Endodermal cell (in vitro differentiated cells): ENCODE measurements at regions not wholly inside any gene's neighbourhood (a gene's known extent, or its start where the extent isn't known, plus 50 kb on each side); places are given as distances from the start of the nearest gene placed in this dataset.

Source experiments
- DNase-seq: peaks from one replicate; pipeline ENCODE4 v3.0.0-alpha.2; 2017
- H3K27ac ChIP-seq: 2 replicates; pipeline ENCODE4 v1.5.1; 2013; ENCODE audit warnings: mild to moderate bottlenecking, low read depth, low read length, moderate library complexity
- H3K27me3 ChIP-seq: 2 replicates; pipeline ENCODE4 v1.6.1; 2013; ENCODE audit warnings: mild to moderate bottlenecking, low read length, moderate library complexity; ENCODE audit not compliant: insufficient read depth, control insufficient read depth, poor library complexity, severe bottlenecking
- H3K36me3 ChIP-seq: 2 replicates; pipeline ENCODE4 v1.7.0; 2013; ENCODE audit warnings: mild to moderate bottlenecking, low read length, moderate library complexity; ENCODE audit not compliant: control insufficient read depth, insufficient read depth
- H3K4me1 ChIP-seq: one replicate; pipeline ENCODE4 v1.7.0; 2013; ENCODE audit warnings: low read length; ENCODE audit not compliant: control insufficient read depth, insufficient read depth
- H3K4me3 ChIP-seq: 2 replicates; pipeline ENCODE4 v1.5.1; 2013; ENCODE audit warnings: mild to moderate bottlenecking, low read length, moderate library complexity
- H3K9ac ChIP-seq: 2 replicates; pipeline ENCODE4 v1.6.1; 2013; ENCODE audit warnings: mild to moderate bottlenecking, low read length, moderate library complexity; ENCODE audit not compliant: poor library complexity, severe bottlenecking; ENCODE audit errors: extremely low read depth
- H3K9me3 ChIP-seq: 2 replicates; pipeline ENCODE4 v1.6.1; 2013; ENCODE audit warnings: mild to moderate bottlenecking, low read length, moderate library complexity; ENCODE audit not compliant: control insufficient read depth
- H3K27ac Mint-ChIP-seq: 2 replicates; pipeline ENCODE4 v1.8.0; 2020; ENCODE audit warnings: mixed read lengths
- H3K27me3 Mint-ChIP-seq: 2 replicates; pipeline ENCODE4 v1.8.0; 2021; ENCODE audit warnings: mild to moderate bottlenecking, mixed read lengths; ENCODE audit not compliant: insufficient read depth
- H3K36me3 Mint-ChIP-seq: 2 replicates; pipeline ENCODE4 v1.8.0; 2020; ENCODE audit warnings: low read depth, mixed read lengths
- H3K4me1 Mint-ChIP-seq: 2 replicates; pipeline ENCODE4 v1.8.0; 2020; ENCODE audit warnings: mixed read lengths
- H3K4me3 Mint-ChIP-seq: 2 replicates; pipeline ENCODE4 v1.8.0; 2020; ENCODE audit warnings: mild to moderate bottlenecking, moderate library complexity, mixed read lengths
- H3K9me3 Mint-ChIP-seq: 2 replicates; pipeline ENCODE4 v1.8.0; 2020; ENCODE audit warnings: mild to moderate bottlenecking, mixed read lengths
- CTCF ChIP-seq: fragments of 200-600 bp; sonication (generic); conservative IDR thresholded peaks from 2 replicates; pipeline ENCODE4 v1.5.0; 2021; ENCODE audit warnings: antibody characterized with exemption, mild to moderate bottlenecking
- WGBS, 2 experiments: methylation state at CpG; one replicate each; pipeline versions ENCODE4 v1.1.5 to v1.1.7; 2013; ENCODE audit warnings: missing lambda C conversion rate in 2 of 2, mixed read lengths in 1 of 2; ENCODE audit not compliant: insufficient coverage in 1 of 2, insufficient read length in 1 of 2; 5-methylcytosine and 5-hydroxymethylcytosine counted together

GRCh38 chr3:2023959-2024358 is 74.7 kb upstream of the CNTN4 start:
- Histone ChIP-seq H3K36me3 (no peaks in the 10 kb centered on the region), H3K27me3 (no peaks in the 10 kb centered on the region), H3K9ac (no peak overlapping the region), H3K9me3 (peaks cover 9% of the 10 kb centered on the region), H3K4me3 (no peak overlapping the region), H3K27ac (peak overlapping the region; percentile 57), H3K4me1 (peaks cover 2% of the 10 kb centered on the region)
- WGBS, 2 experiments: 85% methylated on average over 3 of the region's 3 CpGs; no CpG with 5 or more reads in 1 of the 2 experiments
- Mint-ChIP-seq H3K27ac (no peak overlapping the region), H3K27me3 (no peaks in the 10 kb centered on the region), H3K4me3 (no peak overlapping the region), H3K4me1 (no peaks in the 10 kb centered on the region), H3K36me3 (no peaks in the 10 kb centered on the region), H3K9me3 (no peaks in the 10 kb centered on the region)
- no peak for DNase-seq
- TF ChIP-seq CTCF: no peak

DNA sequence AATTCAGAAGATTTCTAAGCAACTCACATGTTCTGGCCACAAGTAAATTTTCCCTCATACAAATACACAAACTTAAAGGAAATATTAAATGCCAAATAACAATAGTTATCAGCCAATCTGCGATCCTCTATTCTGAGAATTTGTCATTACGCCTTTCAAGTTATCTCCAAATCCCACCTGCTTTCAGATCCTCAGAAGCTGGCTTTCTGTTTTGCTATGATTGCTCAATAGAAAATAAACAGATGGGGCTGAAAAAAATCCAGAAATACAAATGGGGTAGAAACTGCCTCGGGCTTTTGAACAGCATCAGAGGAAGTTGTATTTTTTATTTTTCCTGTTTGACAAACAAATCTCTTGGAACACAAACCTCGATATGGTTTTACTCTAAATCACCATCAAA is 74.0 kb upstream of the CNTN4 start:
- no peaks in the 10 kb centered on the region for H3K4me1 Mint-ChIP-seq
- Histone ChIP-seq H3K4me1 (peaks cover 2% of the 10 kb centered on the region), H3K27me3 (no peaks in the 10 kb centered on the region), H3K9ac (no peak overlapping the region), H3K27ac (no peak overlapping the region), H3K9me3 (peaks cover 9% of the 10 kb centered on the region), H3K4me3 (no peak overlapping the region), H3K36me3 (no peaks in the 10 kb centered on the region)
- no peaks in the 10 kb centered on the region for H3K27me3 Mint-ChIP-seq
- no peak overlapping the region for H3K27ac Mint-ChIP-seq
- DNase-seq: no peak
- TF ChIP-seq CTCF: no peak
- H3K36me3 Mint-ChIP-seq: no peaks in the 10 kb centered on the region
- no peaks in the 10 kb centered on the region for H3K9me3 Mint-ChIP-seq
- WGBS, 2 experiments: 81 to 94% methylated on average over 2 to 3 of the region's 4 CpGs
- no peak overlapping the region for H3K4me3 Mint-ChIP-seq

- H3K27me3 Mint-ChIP-seq: peaks cover 3% of the 10 kb centered on the region
- no peak for TF ChIP-seq CTCF
Observed at GRCh38 chr3:2029559-2029958, 69.1 kb upstream of the CNTN4 start.

More at GRCh38 chr3:2029559-2029958, 69.1 kb upstream of the CNTN4 start:
- Histone ChIP-seq H3K36me3 (no peaks in the 10 kb centered on the region), H3K9ac (no peak overlapping the region), H3K27me3 (no peaks in the 10 kb centered on the region), H3K4me1 (no peaks in the 10 kb centered on the region), H3K27ac (no peak overlapping the region), H3K4me3 (no peak overlapping the region), H3K9me3 (peaks cover 21% of the 10 kb centered on the region)
- 86 to 87% methylated on average over 1 to 3 of the region's 3 CpGs for WGBS, 2 experiments
- Mint-ChIP-seq H3K9me3 (no peaks in the 10 kb centered on the region), H3K36me3 (no peaks in the 10 kb centered on the region), H3K4me1 (no peaks in the 10 kb centered on the region), H3K27ac (no peak overlapping the region), H3K4me3 (no peak overlapping the region)
- DNase-seq: no peak
